ENCODE measurements at regions not wholly inside any gene's neighbourhood (a gene's known extent, or its start where the extent isn't known, plus 50 kb on each side); places are given as distances from the start of the nearest gene placed in this dataset.

DNA sequence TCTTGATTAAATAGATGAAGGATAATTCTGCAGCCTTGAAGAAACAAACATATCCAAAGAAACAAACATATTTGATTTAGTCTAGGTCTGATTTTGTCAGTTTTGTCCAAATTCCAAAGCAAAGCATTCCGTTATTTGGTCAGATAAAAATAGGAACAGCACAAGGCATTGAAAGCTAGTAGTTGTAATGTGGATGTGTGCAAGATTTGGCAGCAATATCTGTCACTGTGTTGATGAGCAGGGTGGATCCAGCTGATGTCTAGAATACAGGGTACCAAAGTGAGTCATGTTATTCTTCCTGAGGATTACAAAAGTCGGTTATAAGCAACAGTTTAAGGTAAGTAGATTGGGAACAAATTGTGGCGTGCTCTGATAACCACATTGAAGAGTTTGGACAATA lies 69.3 kb upstream of the PLPPR1 start:
- H3K36me3 ChIP-seq: no peaks in the 10 kb centered on the region
- H3K4me1 ChIP-seq: no peaks in the 10 kb centered on the region
- no peaks in the 10 kb centered on the region for H3K27me3 ChIP-seq
- DNase-seq (ENCODE audit: low spot score in 2 of 2): no peak
- intact Hi-C loops (cut with DNase I; ENCODE audit: low total_unique reads): no loop called here
- H3K4me3 ChIP-seq: no peak overlapping the region
- TF ChIP-seq POLR2AphosphoS5 (IDR thresholded peaks at IDR 0.05) (no peak), CTCF (IDR thresholded peaks at IDR 0.05) (no peak), POLR2A (IDR thresholded peaks at IDR 0.05) (no peak)
- H3K27ac ChIP-seq: no peak overlapping the region
- H3K9me3 ChIP-seq: no peaks in the 10 kb centered on the region

All from breast epithelium (tissue), 4 donors.